ENCODE measurements at regions not wholly inside any gene's neighbourhood (a gene's known extent, or its start where the extent isn't known, plus 50 kb on each side); places are given as distances from the start of the nearest gene placed in this dataset.

GRCh38 chrX:40373641-40374040 lies 207.1 kb upstream of the ATP6AP2 start:
- CTCF ChIA-PET: no interaction called here
- no peaks in the 10 kb centered on the region for H3F3A ChIP-seq (replicated peaks; ENCODE audit: insufficient read depth)
- POLR2A ChIA-PET: no interaction called here

GRCh38 chrX:40373025-40373424 lies 207.7 kb upstream of the ATP6AP2 start:
- H3K9me2 ChIP-seq: no peaks in the 10 kb centered on the region
- 34% methylated on average over 4 of the region's 4 CpGs for WGBS (ENCODE audit: low lambda C conversion rate)

More at GRCh38 chrX:40373641-40374040, 207.1 kb upstream of the ATP6AP2 start:
- Histone ChIP-seq H2AFZ (ENCODE audit: low read depth) (no peak overlapping the region), H3K4me2 (no peak overlapping the region), H3K27ac (ENCODE audit: low read depth in 2 of 2, low read length in 1 of 2) (no peak overlapping the region), H3K9me3 (no peaks in the 10 kb centered on the region), H3K27me3 (ENCODE audit: insufficient read depth) (no peaks in the 10 kb centered on the region; the same call in 1 of the 2 replicates), H3K9me2 (no peaks in the 10 kb centered on the region), H3K4me1 (ENCODE audit: control insufficient read depth in 1 of 2, insufficient read depth in 2 of 2, low read depth in 1 of 2, low read length in 1 of 2) (no peaks in the 10 kb centered on the region), H3K9ac (no peak overlapping the region), H4K20me1 (ENCODE audit: insufficient read depth) (no peaks in the 10 kb centered on the region), H3K4me3 (ENCODE audit: low read depth in 2 of 2, low read length in 1 of 2) (no peak overlapping the region), H3K79me2 (ENCODE audit: insufficient read depth) (no peaks in the 10 kb centered on the region), H3K36me3 (replicated peaks in 1 of 2; ENCODE audit: control insufficient read depth in 1 of 2, insufficient read depth in 2 of 2, low read length in 1 of 2) (no peaks in the 10 kb centered on the region)
- no peak for TF ChIP-seq TCF12 (IDR thresholded peaks at IDR 0.05)
- DNase-seq: no peak

More at GRCh38 chrX:40373025-40373424, 207.7 kb upstream of the ATP6AP2 start:
- H3K36me3 ChIP-seq (replicated peaks in 1 of 2; ENCODE audit: control insufficient read depth in 1 of 2, insufficient read depth in 2 of 2, low read length in 1 of 2): no peaks in the 10 kb centered on the region
- H3K9me3 ChIP-seq: no peaks in the 10 kb centered on the region
- no peaks in the 10 kb centered on the region for H3K79me2 ChIP-seq (ENCODE audit: insufficient read depth)
- no peak overlapping the region for H3K9ac ChIP-seq
- TF ChIP-seq FOSL2 (IDR thresholded peaks at IDR 0.05; ENCODE audit: borderline replicate concordance, low read depth): no peak
- no peak for TF ChIP-seq NFIC (IDR thresholded peaks at IDR 0.05; ENCODE audit: borderline replicate concordance)
- no peak for TF ChIP-seq PBX3 (IDR thresholded peaks at IDR 0.05)
- TF ChIP-seq USF1 (IDR thresholded peaks at IDR 0.05; ENCODE audit: borderline replicate concordance, low read depth): no peak
- TF ChIP-seq FOXM1 (IDR thresholded peaks at IDR 0.05; ENCODE audit: low read depth): no peak
- TF ChIP-seq FOXJ3 (CRISPR knock-in tag; IDR thresholded peaks at IDR 0.05): no peak
- no peak for TF ChIP-seq POLR2AphosphoS5 (IDR thresholded peaks at IDR 0.05; ENCODE audit: low read depth, low read length)
- no peak for TF ChIP-seq ZBTB33 (IDR thresholded peaks at IDR 0.05; ENCODE audit: borderline replicate concordance, low read depth)
- no peak for TF ChIP-seq GATA2 (CRISPR knock-in tag; IDR thresholded peaks at IDR 0.05)
- no peak for TF ChIP-seq SMC3 (IDR thresholded peaks at IDR 0.05; ENCODE audit: low read depth, low read length)
- H3K27me3 ChIP-seq (ENCODE audit: insufficient read depth): no peaks in the 10 kb centered on the region; the same call in 1 of the 2 replicates
- H2AFZ ChIP-seq (ENCODE audit: low read depth): no peak overlapping the region
- no peaks in the 10 kb centered on the region for H3F3A ChIP-seq (replicated peaks; ENCODE audit: insufficient read depth)
- no peaks in the 10 kb centered on the region for H3K4me1 ChIP-seq (ENCODE audit: control insufficient read depth in 1 of 2, insufficient read depth in 2 of 2, low read depth in 1 of 2, low read length in 1 of 2)
- ChIA-PET CTCF (no interaction called here), POLR2A (no interaction called here)
- no peak for DNase-seq
- H3K4me3 ChIP-seq (ENCODE audit: low read depth in 2 of 2, low read length in 1 of 2): no peak overlapping the region
- H4K20me1 ChIP-seq (ENCODE audit: insufficient read depth): no peaks in the 10 kb centered on the region
- H3K4me2 ChIP-seq: no peak overlapping the region
- H3K27ac ChIP-seq (ENCODE audit: low read depth in 2 of 2, low read length in 1 of 2): no peak overlapping the region

All from SK-N-SH (cell line).